ENCODE measurements at regions not wholly inside any gene's neighbourhood (a gene's known extent, or its start where the extent isn't known, plus 50 kb on each side); places are given as distances from the start of the nearest gene placed in this dataset.

- no peak for DNase-seq
- H3K9me3 Mint-ChIP-seq (ENCODE audit: unreplicated experiment), result no peaks in the 10 kb centered on the region
- no peaks in the 10 kb centered on the region for H3K27me3 Mint-ChIP-seq (ENCODE audit: insufficient read depth, unreplicated experiment)
- POLR2A ChIA-PET, result no interaction called here
- no TSS peak for BruUV-seq (replicated peaks)
- no peak overlapping the region for H3K27ac Mint-ChIP-seq (ENCODE audit: unreplicated experiment)
- TF ChIP-seq CTCF (IDR thresholded peaks at IDR 0.05; ENCODE audit: insufficient read depth in 1 of 2, low read depth in 1 of 2, low read length in 1 of 2, severe bottlenecking in 1 of 2, unreplicated experiment in 1 of 2), result peak in 1 of 2 experiments; percentile 23
- Histone ChIP-seq H3K9me3 (no peaks in the 10 kb centered on the region), H3K36me3 (ENCODE audit: control insufficient read depth, insufficient read depth, low read length) (no peaks in the 10 kb centered on the region), H3K27me3 (replicated peaks; ENCODE audit: control insufficient read depth, insufficient read depth, low read length) (no peaks in the 10 kb centered on the region), H3K4me1 (no peaks in the 10 kb centered on the region), H3K4me3 (ENCODE audit: low read depth, low read length) (no peak overlapping the region)
- no peaks in the 10 kb centered on the region for H3K36me3 Mint-ChIP-seq (ENCODE audit: insufficient read depth, unreplicated experiment)
- H3K4me1 Mint-ChIP-seq (ENCODE audit: low read depth, unreplicated experiment), result peaks cover 6% of the 10 kb centered on the region
- CTCF ChIA-PET, result no interaction called here
- intact Hi-C loops (cut with micrococcal nuclease; ENCODE audit: unreplicated experiment), result no loop called here
- no peak overlapping the region for H3K4me3 Mint-ChIP-seq (ENCODE audit: unreplicated experiment)
Observed at GRCh38 chr21:22120616-22121266, 1122.5 kb downstream of the NCAM2 start.

GRCh38 chr21:22125581-22125980 lies 1127.4 kb downstream of the NCAM2 start:
- POLR2A ChIA-PET, result no interaction called here
- no peak for TF ChIP-seq CTCF (IDR thresholded peaks at IDR 0.05; ENCODE audit: insufficient read depth in 1 of 2, low read depth in 1 of 2, low read length in 1 of 2, severe bottlenecking in 1 of 2, unreplicated experiment in 1 of 2)
- CTCF ChIA-PET, result no interaction called here
- H3K36me3 Mint-ChIP-seq (ENCODE audit: insufficient read depth, unreplicated experiment), result no peaks in the 10 kb centered on the region
- no peak overlapping the region for H3K4me3 Mint-ChIP-seq (ENCODE audit: unreplicated experiment)
- DNase-seq, result no peak
- no peaks in the 10 kb centered on the region for H3K9me3 Mint-ChIP-seq (ENCODE audit: unreplicated experiment)
- no peaks in the 10 kb centered on the region for H3K9me3 ChIP-seq
- H3K4me1 ChIP-seq, result no peaks in the 10 kb centered on the region
- H3K27me3 ChIP-seq (replicated peaks; ENCODE audit: control insufficient read depth, insufficient read depth, low read length), result no peaks in the 10 kb centered on the region
- no TSS peak for BruUV-seq (replicated peaks)
- no peaks in the 10 kb centered on the region for H3K4me1 Mint-ChIP-seq (ENCODE audit: low read depth, unreplicated experiment)
- H3K4me3 ChIP-seq (ENCODE audit: low read depth, low read length), result no peak overlapping the region
- no peaks in the 10 kb centered on the region for H3K27me3 Mint-ChIP-seq (ENCODE audit: insufficient read depth, unreplicated experiment)
- no peaks in the 10 kb centered on the region for H3K36me3 ChIP-seq (ENCODE audit: control insufficient read depth, insufficient read depth, low read length)
- intact Hi-C loops (cut with micrococcal nuclease; ENCODE audit: unreplicated experiment), result no loop called here
- no peak overlapping the region for H3K27ac Mint-ChIP-seq (ENCODE audit: unreplicated experiment)

GRCh38 chr21:22128671-22129070 lies 1130.5 kb downstream of the NCAM2 start:
- POLR2A ChIA-PET, result no interaction called here
- H3K36me3 ChIP-seq (ENCODE audit: control insufficient read depth, insufficient read depth, low read length), result no peaks in the 10 kb centered on the region
- H3K4me1 ChIP-seq, result no peaks in the 10 kb centered on the region
- intact Hi-C loops (cut with micrococcal nuclease; ENCODE audit: unreplicated experiment), result no loop called here
- no peaks in the 10 kb centered on the region for H3K4me1 Mint-ChIP-seq (ENCODE audit: low read depth, unreplicated experiment)
- H3K27me3 Mint-ChIP-seq (ENCODE audit: insufficient read depth, unreplicated experiment), result no peaks in the 10 kb centered on the region
- no peaks in the 10 kb centered on the region for H3K36me3 Mint-ChIP-seq (ENCODE audit: insufficient read depth, unreplicated experiment)
- H3K9me3 ChIP-seq, result no peaks in the 10 kb centered on the region
- CTCF ChIA-PET, result no interaction called here
- H3K9me3 Mint-ChIP-seq (ENCODE audit: unreplicated experiment), result no peaks in the 10 kb centered on the region
- H3K4me3 ChIP-seq (ENCODE audit: low read depth, low read length), result no peak overlapping the region
- H3K4me3 Mint-ChIP-seq (ENCODE audit: unreplicated experiment), result no peak overlapping the region
- no TSS peak for BruUV-seq (replicated peaks)
- DNase-seq, result no peak
- no peak overlapping the region for H3K27ac Mint-ChIP-seq (ENCODE audit: unreplicated experiment)
- H3K27me3 ChIP-seq (replicated peaks; ENCODE audit: control insufficient read depth, insufficient read depth, low read length), result no peaks in the 10 kb centered on the region
- no peak for TF ChIP-seq CTCF (IDR thresholded peaks at IDR 0.05; ENCODE audit: insufficient read depth in 1 of 2, low read depth in 1 of 2, low read length in 1 of 2, severe bottlenecking in 1 of 2, unreplicated experiment in 1 of 2)

Data from Caco-2 (cell line).